Omental fat pad (tissue), 3 donors: ENCODE measurements at regions not wholly inside any gene's neighbourhood (a gene's known extent, or its start where the extent isn't known, plus 50 kb on each side); places are given as distances from the start of the nearest gene placed in this dataset.

Experiments
- ATAC-seq: fragments of 150-250 bp; one replicate; pipeline ENCODE4 v1.9.1; 2016; ENCODE audit warnings: mild to moderate bottlenecking, moderate library complexity; ENCODE audit not compliant: low FRiP score
- DNase-seq: peaks from one replicate; pipeline ENCODE4 v3.0.0-alpha.2; 2019; ENCODE audit warnings: low spot score
- TF ChIP-seq, protein P1 (sequence below), 3 donors: fragments of 450-650 bp; IDR thresholded peaks; one replicate each; pipeline ENCODE4 v1.5.1; 2016 to 2017; ENCODE audit warnings: antibody characterized with exemption in 3 of 3, mild to moderate bottlenecking in 3 of 3, moderate library complexity in 2 of 3

DNA sequence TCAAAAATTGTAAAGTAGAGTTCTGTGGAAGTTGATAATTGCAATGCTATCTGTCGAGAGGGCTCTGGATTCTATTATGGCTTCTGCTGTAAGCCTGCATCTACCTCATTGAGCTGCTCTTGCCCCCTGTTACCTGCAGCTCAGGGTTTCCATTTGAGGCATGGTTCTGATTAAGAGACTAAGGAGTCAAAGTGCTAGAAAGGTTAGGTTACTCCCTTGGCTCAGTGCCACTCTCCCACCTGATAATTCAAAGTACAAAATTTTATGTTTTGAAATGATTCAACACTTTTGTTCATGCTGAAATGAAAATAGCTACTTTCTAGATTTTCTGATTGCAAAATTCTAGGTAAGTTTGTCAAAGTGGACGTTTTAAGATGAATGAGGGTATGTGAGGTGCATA lies 220.5 kb upstream of the SATB1 start:
- ATAC-seq, result no peak
- TF ChIP-seq, protein P1, sequence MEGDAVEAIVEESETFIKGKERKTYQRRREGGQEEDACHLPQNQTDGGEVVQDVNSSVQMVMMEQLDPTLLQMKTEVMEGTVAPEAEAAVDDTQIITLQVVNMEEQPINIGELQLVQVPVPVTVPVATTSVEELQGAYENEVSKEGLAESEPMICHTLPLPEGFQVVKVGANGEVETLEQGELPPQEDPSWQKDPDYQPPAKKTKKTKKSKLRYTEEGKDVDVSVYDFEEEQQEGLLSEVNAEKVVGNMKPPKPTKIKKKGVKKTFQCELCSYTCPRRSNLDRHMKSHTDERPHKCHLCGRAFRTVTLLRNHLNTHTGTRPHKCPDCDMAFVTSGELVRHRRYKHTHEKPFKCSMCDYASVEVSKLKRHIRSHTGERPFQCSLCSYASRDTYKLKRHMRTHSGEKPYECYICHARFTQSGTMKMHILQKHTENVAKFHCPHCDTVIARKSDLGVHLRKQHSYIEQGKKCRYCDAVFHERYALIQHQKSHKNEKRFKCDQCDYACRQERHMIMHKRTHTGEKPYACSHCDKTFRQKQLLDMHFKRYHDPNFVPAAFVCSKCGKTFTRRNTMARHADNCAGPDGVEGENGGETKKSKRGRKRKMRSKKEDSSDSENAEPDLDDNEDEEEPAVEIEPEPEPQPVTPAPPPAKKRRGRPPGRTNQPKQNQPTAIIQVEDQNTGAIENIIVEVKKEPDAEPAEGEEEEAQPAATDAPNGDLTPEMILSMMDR (IDR thresholded peaks at IDR 0.05), result no peak
- DNase-seq, result no peak

GRCh38 chr3:18643281-18643680 lies 218.1 kb upstream of the SATB1 start:
- DNase-seq (no peak), ATAC-seq (no peak)
- TF ChIP-seq, protein P1 (IDR thresholded peaks at IDR 0.05), result no peak

DNA sequence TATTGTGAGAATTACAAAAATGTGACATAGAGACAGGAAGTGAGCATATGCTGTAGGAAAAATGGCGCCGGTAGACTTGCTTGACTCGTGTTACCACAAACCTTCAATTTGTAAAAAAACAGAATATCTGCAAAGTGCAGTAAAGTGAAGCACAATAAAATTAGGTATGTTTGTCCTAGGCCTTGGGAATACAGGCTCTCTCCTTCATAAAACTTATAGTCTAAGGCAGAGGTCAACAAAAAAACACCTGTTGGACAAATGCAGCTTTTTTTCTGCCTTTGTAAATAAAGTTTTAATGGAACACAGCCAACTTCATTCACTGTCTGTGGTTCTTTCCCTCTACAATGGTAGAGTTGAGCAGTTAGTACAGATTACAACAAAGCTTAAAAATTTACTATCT lies 216.8 kb upstream of the SATB1 start:
- TF ChIP-seq, protein P1 (IDR thresholded peaks at IDR 0.05), result no peak
- DNase-seq (no peak), ATAC-seq (no peak)

GRCh38 chr3:18635215-18635614 lies 210.1 kb upstream of the SATB1 start:
- DNase-seq, result no peak

DNA sequence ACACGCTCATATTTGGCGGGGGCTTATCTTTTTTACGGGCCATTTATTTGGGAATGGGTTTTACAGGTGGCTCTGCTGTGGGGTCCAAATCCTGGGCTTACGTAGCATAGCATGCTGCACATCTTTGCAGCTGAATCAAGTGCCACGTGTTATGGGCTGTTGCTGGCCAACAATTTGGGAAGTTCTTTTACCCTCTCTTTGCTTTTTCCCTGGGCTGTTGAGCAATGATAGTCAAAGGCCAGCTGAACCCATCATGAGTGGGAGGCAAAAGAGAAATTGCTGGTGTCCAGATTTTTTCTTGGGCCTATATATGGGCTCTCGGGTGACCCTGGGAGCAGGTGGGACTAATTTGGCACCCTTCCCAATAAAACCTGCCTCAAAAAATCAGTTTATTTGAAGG lies 209.3 kb upstream of the SATB1 start:
- TF ChIP-seq, protein P1 (IDR thresholded peaks at IDR 0.05), result no peak
- DNase-seq, result no peak
- ATAC-seq, result no peak

More at GRCh38 chr3:18635215-18635614, 210.1 kb upstream of the SATB1 start:
- ATAC-seq, result no peak
- TF ChIP-seq, protein P1 (IDR thresholded peaks at IDR 0.05), result no peak

DNA sequence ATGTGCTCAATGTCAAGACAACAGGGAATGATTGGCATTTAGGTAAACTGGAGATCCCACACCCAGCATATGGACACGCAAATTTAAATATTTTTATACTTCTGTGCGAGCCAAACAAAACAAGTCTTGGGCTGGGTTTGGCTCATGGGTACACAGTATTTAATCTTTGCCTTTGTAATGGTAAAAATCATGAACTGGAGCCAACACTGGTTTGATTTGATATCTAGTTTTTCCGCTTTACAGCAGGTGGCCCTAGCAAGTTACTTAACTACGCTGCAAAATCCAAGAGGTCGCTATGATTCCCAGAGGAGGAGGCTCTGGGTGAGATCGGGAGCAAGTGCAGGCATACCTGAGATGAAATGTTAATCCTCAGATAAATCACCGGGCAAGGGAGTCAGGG lies 207.9 kb upstream of the SATB1 start:
- TF ChIP-seq, protein P1 (IDR thresholded peaks at IDR 0.05), result no peak
- ATAC-seq (no peak), DNase-seq (no peak)

GRCh38 chr3:18630295-18630694 lies 205.2 kb upstream of the SATB1 start:
- TF ChIP-seq, protein P1 (IDR thresholded peaks at IDR 0.05), result no peak
- no peak for DNase-seq
- ATAC-seq, result no peak
